Activated naive CD8-positive, alpha-beta T cell treated with anti-CD3 and anti-CD28 coated beads, Interleukin-2, amount 10 ng/mL, durations not matched to agents 7 days and 5 days (primary cell): ENCODE measurements at regions not wholly inside any gene's neighbourhood (a gene's known extent, or its start where the extent isn't known, plus 50 kb on each side); places are given as distances from the start of the nearest gene placed in this dataset.

Experiments
- ATAC-seq: fragments of 150-1000 bp; cut with Tn5 transposase; one replicate; pipeline ENCODE4 v1.10.0; 2021; ENCODE audit warnings: low read depth, moderate library complexity
- POLR2A ChIA-PET: fragments of 350-600 bp; sonication (Branson Sonifier 250); formaldehyde crosslinking; loops from one replicate; lab custom pipeline; 2021; ENCODE audit warnings: antibody characterized with exemption; lab: Charles Lee
- DNase-seq: peaks from one replicate; pipeline ENCODE4 v3.0.0; 2021
- H3K27ac Mint-ChIP-seq: one replicate; pipeline ENCODE4 v1.8.0; 2022; ENCODE audit warnings: mild to moderate bottlenecking, mixed read lengths
- H3K27me3 Mint-ChIP-seq: one replicate; pipeline ENCODE4 v1.8.0; 2022; ENCODE audit warnings: mild to moderate bottlenecking, moderate library complexity, mixed read lengths
- H3K36me3 Mint-ChIP-seq: one replicate; pipeline ENCODE4 v1.8.0; 2021; ENCODE audit warnings: mild to moderate bottlenecking, mixed read lengths
- H3K4me1 Mint-ChIP-seq: one replicate; pipeline ENCODE4 v1.8.0; 2021; ENCODE audit warnings: mixed read lengths
- H3K4me3 Mint-ChIP-seq: one replicate; pipeline ENCODE4 v1.8.0; 2022; ENCODE audit warnings: mild to moderate bottlenecking, moderate library complexity, mixed read lengths
- H3K9me3 Mint-ChIP-seq: one replicate; pipeline ENCODE4 v1.8.0; 2021; ENCODE audit warnings: mixed read lengths

GRCh38 chr11:45543808-45544422, 121.5 kb downstream of the CHST1 start:
- Mint-ChIP-seq H3K4me1 (no peaks in the 10 kb centered on the region), H3K4me3 (no peak overlapping the region), H3K27ac (no peak overlapping the region), H3K36me3 (no peaks in the 10 kb centered on the region), H3K27me3 (peaks cover 2% of the 10 kb centered on the region), H3K9me3 (no peaks in the 10 kb centered on the region)
- POLR2A ChIA-PET: no interaction called here
- DNase-seq (no peak), ATAC-seq (no peak)

- POLR2A ChIA-PET: no interaction called here
- Mint-ChIP-seq H3K4me3 (no peak overlapping the region), H3K27ac (no peak overlapping the region), H3K4me1 (no peaks in the 10 kb centered on the region), H3K27me3 (peaks cover 2% of the 10 kb centered on the region), H3K36me3 (no peaks in the 10 kb centered on the region), H3K9me3 (no peaks in the 10 kb centered on the region)
- DNase-seq: no peak
- ATAC-seq: no peak
These were observed 122.3 kb downstream of the CHST1 start for GRCh38 chr11:45543081-45543480.

GRCh38 chr11:45541693-45542434, 123.6 kb downstream of the CHST1 start:
- H3K4me3 Mint-ChIP-seq: no peak overlapping the region
- no peak overlapping the region for H3K27ac Mint-ChIP-seq
- H3K9me3 Mint-ChIP-seq: no peaks in the 10 kb centered on the region
- H3K36me3 Mint-ChIP-seq: no peaks in the 10 kb centered on the region
- no peaks in the 10 kb centered on the region for H3K4me1 Mint-ChIP-seq
- ATAC-seq (no peak), DNase-seq (no peak)
- peaks cover 2% of the 10 kb centered on the region for H3K27me3 Mint-ChIP-seq
- POLR2A ChIA-PET: no interaction called here

GRCh38 chr11:45538939-45539338, 126.5 kb downstream of the CHST1 start:
- no peaks in the 10 kb centered on the region for H3K36me3 Mint-ChIP-seq
- H3K9me3 Mint-ChIP-seq: no peaks in the 10 kb centered on the region
- ATAC-seq (no peak), DNase-seq (no peak)
- no peak overlapping the region for H3K27ac Mint-ChIP-seq
- H3K27me3 Mint-ChIP-seq: peaks cover 2% of the 10 kb centered on the region
- POLR2A ChIA-PET: no interaction called here
- no peak overlapping the region for H3K4me3 Mint-ChIP-seq
- H3K4me1 Mint-ChIP-seq: no peaks in the 10 kb centered on the region

GRCh38 chr11:45538363-45538762, 127.1 kb downstream of the CHST1 start:
- Mint-ChIP-seq H3K27me3 (peaks cover 2% of the 10 kb centered on the region), H3K36me3 (no peaks in the 10 kb centered on the region), H3K27ac (no peak overlapping the region), H3K9me3 (no peaks in the 10 kb centered on the region), H3K4me3 (no peak overlapping the region), H3K4me1 (no peaks in the 10 kb centered on the region)
- POLR2A ChIA-PET: no interaction called here
- DNase-seq (no peak), ATAC-seq (no peak)

- POLR2A ChIA-PET: no interaction called here
- Mint-ChIP-seq H3K4me1 (no peaks in the 10 kb centered on the region), H3K27ac (no peak overlapping the region), H3K4me3 (no peak overlapping the region), H3K27me3 (peaks cover 2% of the 10 kb centered on the region), H3K36me3 (no peaks in the 10 kb centered on the region), H3K9me3 (no peaks in the 10 kb centered on the region)
- DNase-seq: no peak
- no peak for ATAC-seq
These were observed 127.8 kb downstream of the CHST1 start for GRCh38 chr11:45537614-45538013.

- POLR2A ChIA-PET: no interaction called here
- Mint-ChIP-seq H3K27me3 (no peaks in the 10 kb centered on the region), H3K36me3 (no peaks in the 10 kb centered on the region), H3K4me1 (no peaks in the 10 kb centered on the region), H3K9me3 (no peaks in the 10 kb centered on the region), H3K27ac (no peak overlapping the region), H3K4me3 (no peak overlapping the region)
- DNase-seq (no peak), ATAC-seq (no peak)
These were observed 130.4 kb downstream of the CHST1 start for GRCh38 chr11:45535033-45535432.

GRCh38 chr11:45534132-45534531, 131.3 kb downstream of the CHST1 start:
- Mint-ChIP-seq H3K27ac (no peak overlapping the region), H3K9me3 (no peaks in the 10 kb centered on the region), H3K27me3 (no peaks in the 10 kb centered on the region), H3K4me1 (no peaks in the 10 kb centered on the region), H3K36me3 (no peaks in the 10 kb centered on the region), H3K4me3 (no peak overlapping the region)
- POLR2A ChIA-PET: no interaction called here
- DNase-seq (no peak), ATAC-seq (no peak)

GRCh38 chr11:45532546-45532945, 132.9 kb downstream of the CHST1 start:
- H3K4me3 Mint-ChIP-seq: no peak overlapping the region
- POLR2A ChIA-PET: no interaction called here
- H3K36me3 Mint-ChIP-seq: no peaks in the 10 kb centered on the region
- no peaks in the 10 kb centered on the region for H3K9me3 Mint-ChIP-seq
- no peak for ATAC-seq
- H3K27me3 Mint-ChIP-seq: no peaks in the 10 kb centered on the region
- no peak for DNase-seq
- H3K27ac Mint-ChIP-seq: no peak overlapping the region
- no peaks in the 10 kb centered on the region for H3K4me1 Mint-ChIP-seq

- Mint-ChIP-seq H3K4me3 (no peak overlapping the region), H3K9me3 (no peaks in the 10 kb centered on the region), H3K27me3 (no peaks in the 10 kb centered on the region), H3K36me3 (no peaks in the 10 kb centered on the region), H3K27ac (no peak overlapping the region), H3K4me1 (no peaks in the 10 kb centered on the region)
- DNase-seq: no peak
- ATAC-seq: no peak
- POLR2A ChIA-PET: no interaction called here
These were observed 134.6 kb downstream of the CHST1 start for GRCh38 chr11:45530776-45531175.

GRCh38 chr11:45530111-45530510, 135.3 kb downstream of the CHST1 start:
- ATAC-seq (no peak), DNase-seq (no peak)
- POLR2A ChIA-PET: no interaction called here
- Mint-ChIP-seq H3K4me3 (no peak overlapping the region), H3K4me1 (no peaks in the 10 kb centered on the region), H3K9me3 (no peaks in the 10 kb centered on the region), H3K27ac (no peak overlapping the region), H3K36me3 (no peaks in the 10 kb centered on the region), H3K27me3 (no peaks in the 10 kb centered on the region)

GRCh38 chr11:45528435-45528834, 137.0 kb downstream of the CHST1 start:
- POLR2A ChIA-PET: no interaction called here
- peaks cover 3% of the 10 kb centered on the region for H3K27me3 Mint-ChIP-seq
- no peak for DNase-seq

GRCh38 chr11:45527898-45528297, 137.5 kb downstream of the CHST1 start:
- Mint-ChIP-seq H3K4me1 (no peaks in the 10 kb centered on the region), H3K4me3 (no peak overlapping the region), H3K27ac (no peak overlapping the region), H3K9me3 (peaks cover 2% of the 10 kb centered on the region), H3K27me3 (peaks cover 3% of the 10 kb centered on the region), H3K36me3 (no peaks in the 10 kb centered on the region)
- no peak for ATAC-seq
- POLR2A ChIA-PET: no interaction called here
- DNase-seq: no peak

More at GRCh38 chr11:45528435-45528834, 137.0 kb downstream of the CHST1 start:
- H3K9me3 Mint-ChIP-seq: peaks cover 2% of the 10 kb centered on the region
- H3K4me3 Mint-ChIP-seq: no peak overlapping the region
- H3K36me3 Mint-ChIP-seq: no peaks in the 10 kb centered on the region
- H3K27ac Mint-ChIP-seq: no peak overlapping the region
- no peak for ATAC-seq
- H3K4me1 Mint-ChIP-seq: no peaks in the 10 kb centered on the region

- peaks cover 3% of the 10 kb centered on the region for H3K27me3 Mint-ChIP-seq
- POLR2A ChIA-PET: no interaction called here
- no peaks in the 10 kb centered on the region for H3K4me1 Mint-ChIP-seq
- ATAC-seq (no peak), DNase-seq (no peak)
- H3K36me3 Mint-ChIP-seq: no peaks in the 10 kb centered on the region
- no peak overlapping the region for H3K27ac Mint-ChIP-seq
- peaks cover 2% of the 10 kb centered on the region for H3K9me3 Mint-ChIP-seq
- H3K4me3 Mint-ChIP-seq: no peak overlapping the region
These were observed 140.0 kb downstream of the CHST1 start for GRCh38 chr11:45525393-45525792.
